HG03064 (cell line): ENCODE measurements at regions not wholly inside any gene's neighbourhood (a gene's known extent, or its start where the extent isn't known, plus 50 kb on each side); places are given as distances from the start of the nearest gene placed in this dataset.

Experiments used
- ATAC-seq: cut with Tn5 transposase; IDR thresholded peaks from one replicate; pipeline ENCODE4 v1.9.1; 2021; ENCODE audit warnings: low read depth; ENCODE audit not compliant: unreplicated experiment

GRCh38 chr5:74116266-74116665 is 490.3 kb downstream of the ARHGEF28 start:
- ATAC-seq, result no peak

- ATAC-seq, result no peak
Measured at GRCh38 chr5:74113927-74114326, 487.9 kb downstream of the ARHGEF28 start.

- ATAC-seq, result no peak
Measured at GRCh38 chr5:74113196-74113540, 487.2 kb downstream of the ARHGEF28 start.

- no peak for ATAC-seq
Measured at GRCh38 chr5:74112372-74113195, 486.6 kb downstream of the ARHGEF28 start.

- no peak for ATAC-seq
Measured at GRCh38 chr5:74111764-74112163, 485.8 kb downstream of the ARHGEF28 start.

GRCh38 chr5:74109344-74109743 is 483.3 kb downstream of the ARHGEF28 start:
- no peak for ATAC-seq

- ATAC-seq, result no peak
Measured at GRCh38 chr5:74107899-74108298, 481.9 kb downstream of the ARHGEF28 start.

- no peak for ATAC-seq
Measured at GRCh38 chr5:74105126-74105780, 479.3 kb downstream of the ARHGEF28 start.

- no peak for ATAC-seq
Measured at GRCh38 chr5:74103131-74104023, 477.4 kb downstream of the ARHGEF28 start.

GRCh38 chr5:74100268-74100665 is 474.3 kb downstream of the ARHGEF28 start:
- ATAC-seq, result no peak

- no peak for ATAC-seq
Measured at GRCh38 chr5:74099538-74100267, 473.7 kb downstream of the ARHGEF28 start.

GRCh38 chr5:74098941-74099340 is 472.9 kb downstream of the ARHGEF28 start:
- ATAC-seq, result no peak

GRCh38 chr5:74098456-74098855 is 472.5 kb downstream of the ARHGEF28 start:
- ATAC-seq, result no peak

GRCh38 chr5:74096325-74096724 is 470.3 kb downstream of the ARHGEF28 start:
- no peak for ATAC-seq

GRCh38 chr5:74095871-74096270 is 469.9 kb downstream of the ARHGEF28 start:
- no peak for ATAC-seq

- no peak for ATAC-seq
Measured at GRCh38 chr5:74094782-74095108, 468.7 kb downstream of the ARHGEF28 start.

GRCh38 chr5:74094096-74094781 is 468.2 kb downstream of the ARHGEF28 start:
- ATAC-seq, result no peak

GRCh38 chr5:74093561-74093960 is 467.6 kb downstream of the ARHGEF28 start:
- no peak for ATAC-seq

GRCh38 chr5:74092766-74093165 is 466.8 kb downstream of the ARHGEF28 start:
- no peak for ATAC-seq

- ATAC-seq, result no peak
Measured at GRCh38 chr5:74085782-74086181, 459.8 kb downstream of the ARHGEF28 start.
